Smooth muscle cell (in vitro differentiated cells): ENCODE measurements at regions not wholly inside any gene's neighbourhood (a gene's known extent, or its start where the extent isn't known, plus 50 kb on each side); places are given as distances from the start of the nearest gene placed in this dataset.

Experiments used
- DNase-seq: peaks from one replicate; lab custom pipeline; 2025; ENCODE audit not compliant: unreplicated experiment; lab: John Stamatoyannopoulos, UW
- H2AFZ ChIP-seq: fragments of 200-600 bp; sonication (generic); 2 replicates; pipeline ENCODE4 v1.6.0; 2016; ENCODE audit warnings: antibody characterized with exemption, low read depth, mild to moderate bottlenecking
- H3F3A ChIP-seq: fragments of 200-600 bp; sonication (generic); 2 replicates; pipeline ENCODE4 v1.6.0; 2017; ENCODE audit warnings: antibody characterized with exemption, low read depth
- H3K27ac ChIP-seq: fragments of 200-600 bp; sonication (generic); 2 replicates; pipeline ENCODE4 v1.5.1; 2016; ENCODE audit warnings: low read depth, mild to moderate bottlenecking
- H3K27me3 ChIP-seq: fragments of 200-600 bp; sonication (generic); 2 replicates; pipeline ENCODE4 v1.6.1; 2016; ENCODE audit warnings: low read depth, mild to moderate bottlenecking
- H3K36me3 ChIP-seq: fragments of 200-600 bp; sonication (generic); 2 replicates; pipeline ENCODE4 v1.5.1; 2016; ENCODE audit warnings: low read depth
- H3K4me1 ChIP-seq: fragments of 200-600 bp; sonication (generic); 2 replicates; pipeline ENCODE4 v1.5.1; 2016; ENCODE audit warnings: low read depth
- H3K4me2 ChIP-seq: fragments of 200-600 bp; sonication (generic); 2 replicates; pipeline ENCODE4 v1.6.0; 2016; ENCODE audit warnings: mild to moderate bottlenecking
- H3K4me3 ChIP-seq: fragments of 200-600 bp; sonication (generic); 2 replicates; pipeline ENCODE4 v1.5.1; 2016; ENCODE audit warnings: mild to moderate bottlenecking
- H3K79me2 ChIP-seq: fragments of 200-600 bp; sonication (generic); 2 replicates; pipeline ENCODE4 v1.6.0; 2016; ENCODE audit warnings: low read depth, mild to moderate bottlenecking
- H3K9ac ChIP-seq: fragments of 200-600 bp; sonication (generic); 2 replicates; pipeline ENCODE4 v1.6.0; 2016; ENCODE audit warnings: low read depth
- H3K9me3 ChIP-seq: fragments of 200-600 bp; sonication (generic); replicated peaks from 2 replicates; pipeline ENCODE4 v1.5.1; 2016; ENCODE audit warnings: low read depth
- H4K20me1 ChIP-seq: fragments of 200-600 bp; sonication (generic); 2 replicates; pipeline ENCODE4 v1.6.0; 2016; ENCODE audit warnings: low read depth
- CTCF ChIP-seq: fragments of 200-600 bp; sonication (generic); IDR thresholded peaks from 2 replicates; pipeline ENCODE4 v1.5.1; 2017; ENCODE audit warnings: borderline replicate concordance, mild to moderate bottlenecking, antibody characterized with exemption; ENCODE audit not compliant: insufficient read depth, poor library complexity, severe bottlenecking
- WGBS: methylation state at CpG from one replicate; pipeline ENCODE4 v1.1.7; 2016; ENCODE audit warnings: low lambda C conversion rate; 5-methylcytosine and 5-hydroxymethylcytosine counted together

GRCh38 chr4:188573104-188573503, 433.9 kb downstream of the TRIML1 start:
- no peak overlapping the region for H3K9ac ChIP-seq
- no peaks in the 10 kb centered on the region for H3K79me2 ChIP-seq
- H3K4me2 ChIP-seq: no peak overlapping the region
- TF ChIP-seq CTCF: no peak
- H3K27me3 ChIP-seq: no peaks in the 10 kb centered on the region
- no peaks in the 10 kb centered on the region for H3K36me3 ChIP-seq
- H3F3A ChIP-seq: peaks cover 2% of the 10 kb centered on the region
- no peak for DNase-seq
- 96% methylated on average over 3 of the region's 3 CpGs for WGBS
- H2AFZ ChIP-seq: no peak overlapping the region
- no peaks in the 10 kb centered on the region for H3K9me3 ChIP-seq
- no peaks in the 10 kb centered on the region for H4K20me1 ChIP-seq
- H3K27ac ChIP-seq: no peak overlapping the region
- H3K4me1 ChIP-seq: no peaks in the 10 kb centered on the region
- no peak overlapping the region for H3K4me3 ChIP-seq

- no peak for TF ChIP-seq CTCF
- no peak overlapping the region for H3K27ac ChIP-seq
- no peak overlapping the region for H3K4me3 ChIP-seq
- no peaks in the 10 kb centered on the region for H3K27me3 ChIP-seq
- no peaks in the 10 kb centered on the region for H3K79me2 ChIP-seq
- 94% methylated on average over 1 of the region's 1 CpG for WGBS
- no peak overlapping the region for H3K4me2 ChIP-seq
- H2AFZ ChIP-seq: no peak overlapping the region
- DNase-seq: no peak
- H3K9ac ChIP-seq: no peak overlapping the region
- H3K4me1 ChIP-seq: no peaks in the 10 kb centered on the region
- no peaks in the 10 kb centered on the region for H3K36me3 ChIP-seq
- no peaks in the 10 kb centered on the region for H3K9me3 ChIP-seq
- peaks cover 2% of the 10 kb centered on the region for H3F3A ChIP-seq
- H4K20me1 ChIP-seq: no peaks in the 10 kb centered on the region
Measured at GRCh38 chr4:188578657-188579056, 439.4 kb downstream of the TRIML1 start.

- H3K9ac ChIP-seq: no peak overlapping the region
Measured at GRCh38 chr4:188596021-188596420, 456.8 kb downstream of the TRIML1 start.

More at GRCh38 chr4:188596021-188596420, 456.8 kb downstream of the TRIML1 start:
- Histone ChIP-seq H3K9me3 (no peaks in the 10 kb centered on the region), H3K36me3 (no peaks in the 10 kb centered on the region), H3K4me2 (no peak overlapping the region), H3K4me1 (no peaks in the 10 kb centered on the region), H3K4me3 (no peak overlapping the region), H3F3A (no peaks in the 10 kb centered on the region), H3K27me3 (no peaks in the 10 kb centered on the region), H3K27ac (no peak overlapping the region), H4K20me1 (no peaks in the 10 kb centered on the region), H3K79me2 (no peaks in the 10 kb centered on the region), H2AFZ (no peak overlapping the region)
- 86% methylated on average over 5 of the region's 5 CpGs for WGBS
- TF ChIP-seq CTCF: no peak
- DNase-seq: no peak
